ENCODE measurements at regions not wholly inside any gene's neighbourhood (a gene's known extent, or its start where the extent isn't known, plus 50 kb on each side); places are given as distances from the start of the nearest gene placed in this dataset.
A peak's percentile ranks its signal among the peaks of the same experiment; 100 is the strongest.
"Not testable (repeated sequence)": the region's sequence is repeated elsewhere in the genome, so short reads cannot be mapped to it uniquely, and the experiment has no call there.

DNA sequence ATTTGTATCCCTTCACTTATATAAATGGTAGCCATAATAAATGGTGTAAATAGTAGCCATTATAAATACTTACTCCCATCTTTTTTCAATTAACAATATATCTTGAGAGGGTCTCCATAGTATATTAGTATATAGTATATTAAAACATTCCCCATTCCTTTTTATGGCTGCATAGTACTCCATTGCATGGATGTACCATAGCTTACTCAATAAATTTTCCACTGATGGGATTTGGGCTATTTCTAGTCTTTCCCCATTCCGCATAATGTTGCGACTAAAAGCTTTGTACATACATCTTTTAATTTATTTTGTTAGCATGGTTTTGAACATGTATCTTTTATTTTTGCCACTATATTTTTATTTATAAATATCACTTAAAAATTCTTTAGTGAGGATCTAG, 366.3 kb downstream of the IL20RB start:
- DNase-seq = no peak

DNA sequence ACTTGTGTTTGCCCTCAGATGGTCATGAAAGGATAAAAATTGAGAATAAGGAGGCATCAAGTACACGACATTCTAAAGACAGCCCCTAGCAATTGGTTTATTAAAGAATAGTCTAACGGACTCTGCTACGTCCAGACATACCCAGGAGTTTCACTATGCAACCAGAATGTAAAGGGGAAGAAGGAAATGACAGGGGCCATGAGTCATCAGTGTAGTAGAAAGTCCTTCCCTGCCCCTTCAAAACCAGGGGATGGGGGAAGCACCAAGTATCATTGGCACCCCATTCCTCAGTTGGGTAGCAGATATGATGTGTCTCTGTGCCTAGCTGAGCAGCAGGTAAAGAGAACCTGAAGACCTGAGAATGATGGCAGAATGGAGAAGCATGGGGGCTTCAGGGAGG, 367.4 kb downstream of the IL20RB start:
- DNase-seq = no peak

DNA sequence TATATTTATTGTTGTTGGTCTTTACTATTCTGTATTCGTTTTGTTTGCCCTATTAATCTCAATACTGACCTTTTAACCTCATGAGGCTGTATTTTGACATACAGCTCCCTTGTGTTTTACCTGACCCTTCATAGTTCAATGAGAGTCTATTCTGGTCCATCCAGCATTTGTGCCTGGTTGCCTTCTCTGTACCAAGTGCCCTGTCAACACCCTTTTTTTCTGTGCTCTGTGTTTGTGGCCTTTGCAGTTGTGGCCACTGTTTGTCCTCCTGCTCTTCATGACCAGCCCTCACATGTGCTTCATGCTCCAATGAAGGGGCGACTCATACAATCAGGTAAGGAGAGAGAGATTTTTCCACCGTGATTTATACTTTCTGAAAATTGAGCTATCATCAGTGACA, 368.2 kb downstream of the IL20RB start:
- no peak for DNase-seq

DNA sequence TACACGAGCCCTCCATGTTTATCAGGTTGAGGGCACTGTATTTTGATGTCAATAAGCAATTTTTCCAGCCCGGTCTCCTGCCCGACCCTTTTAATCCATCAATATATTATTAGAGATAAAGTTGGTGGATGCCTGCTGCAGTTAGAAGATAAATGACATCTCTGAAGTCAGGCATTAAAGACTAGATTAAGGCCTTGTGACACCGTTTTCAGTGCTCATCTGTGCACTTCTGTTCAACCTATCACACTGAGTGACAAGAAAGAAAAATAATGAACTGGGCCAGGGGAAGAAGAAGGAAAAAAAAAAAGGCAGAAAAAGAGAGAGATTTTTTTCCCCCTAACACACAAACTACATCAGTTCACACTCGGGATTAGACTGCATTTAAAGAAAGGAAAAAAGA, 371.8 kb downstream of the IL20RB start:
- no peak for DNase-seq

DNA sequence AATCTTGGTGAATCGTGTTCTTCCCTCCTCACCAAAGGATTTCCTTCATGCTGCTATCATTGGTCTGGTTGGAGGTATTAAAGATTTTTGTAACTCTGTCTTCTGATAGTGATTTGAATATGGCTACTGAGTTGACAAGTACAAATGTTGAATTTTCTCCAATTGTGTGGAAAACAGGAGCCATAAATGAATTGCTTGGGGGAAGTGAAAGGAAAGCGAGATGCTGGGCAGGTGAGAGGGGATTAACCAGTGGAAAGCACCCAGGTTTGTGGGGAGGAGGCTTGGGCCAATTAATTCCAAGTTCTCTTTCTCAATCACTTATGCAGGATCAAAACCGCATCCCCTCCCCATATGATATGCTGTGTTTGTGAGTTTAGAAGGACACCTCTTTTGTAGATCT, 372.5 kb downstream of the IL20RB start:
- DNase-seq = no peak

DNA sequence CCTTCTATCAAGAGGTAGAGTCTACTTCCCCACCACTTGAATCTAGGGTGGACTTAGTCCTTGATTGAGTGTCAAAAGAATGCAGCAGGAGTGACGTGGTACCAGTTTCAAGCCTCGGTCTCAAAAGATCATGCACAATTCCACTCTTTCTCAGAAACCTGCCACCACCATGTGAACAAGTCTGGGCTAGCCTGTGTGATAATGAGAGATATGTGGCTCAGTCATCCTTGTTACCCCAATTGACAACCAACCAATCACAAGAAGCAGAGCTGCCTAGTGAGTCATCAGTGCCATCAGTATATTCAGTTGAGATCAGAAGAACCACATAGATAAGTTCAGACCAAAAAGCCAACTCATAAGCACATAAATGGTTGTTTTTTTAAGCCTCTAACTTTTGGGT, 374.5 kb downstream of the IL20RB start:
- DNase-seq = no peak

DNA sequence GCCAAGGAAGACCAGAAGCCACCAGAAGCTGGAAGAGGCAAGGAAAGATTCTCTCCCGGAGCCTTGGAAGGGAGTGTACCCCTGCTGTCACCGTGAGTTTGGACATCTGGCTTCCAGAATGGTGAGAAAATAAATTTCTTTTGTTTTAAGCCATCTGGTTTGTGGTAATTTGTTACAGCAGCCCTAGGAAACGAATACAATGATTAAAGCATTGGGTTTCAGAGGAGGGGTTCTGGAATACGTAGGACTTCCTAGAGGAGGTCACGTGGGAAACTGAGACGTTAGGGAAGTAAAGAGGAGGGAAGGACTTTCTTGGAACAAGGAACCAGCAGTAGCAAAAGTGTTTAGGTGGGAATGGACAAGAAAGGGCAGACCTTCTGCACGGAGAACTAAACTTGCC, 377.7 kb downstream of the IL20RB start:
- peak; percentile 0 for DNase-seq

DNA sequence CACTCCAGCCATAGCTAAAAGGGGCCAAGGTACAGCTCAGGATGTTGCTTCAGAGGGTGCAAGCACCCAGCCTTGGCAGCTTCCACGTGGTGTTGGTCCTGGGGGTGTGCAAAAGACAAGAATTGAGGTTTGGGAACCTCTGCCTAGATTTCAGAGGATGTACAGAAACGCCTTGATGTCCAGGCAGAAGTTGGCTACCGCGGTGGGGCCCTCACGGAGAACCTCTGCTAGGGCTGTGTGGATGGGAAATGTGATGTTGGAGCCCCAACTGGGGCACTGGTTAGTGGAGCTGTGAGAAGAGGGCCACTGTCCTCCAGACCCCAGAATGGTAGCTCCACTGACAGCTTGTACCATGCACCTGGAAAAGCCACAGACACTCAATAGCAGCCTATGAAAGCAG, 380.6 kb downstream of the IL20RB start:
- not testable (repeated sequence) for DNase-seq

DNA sequence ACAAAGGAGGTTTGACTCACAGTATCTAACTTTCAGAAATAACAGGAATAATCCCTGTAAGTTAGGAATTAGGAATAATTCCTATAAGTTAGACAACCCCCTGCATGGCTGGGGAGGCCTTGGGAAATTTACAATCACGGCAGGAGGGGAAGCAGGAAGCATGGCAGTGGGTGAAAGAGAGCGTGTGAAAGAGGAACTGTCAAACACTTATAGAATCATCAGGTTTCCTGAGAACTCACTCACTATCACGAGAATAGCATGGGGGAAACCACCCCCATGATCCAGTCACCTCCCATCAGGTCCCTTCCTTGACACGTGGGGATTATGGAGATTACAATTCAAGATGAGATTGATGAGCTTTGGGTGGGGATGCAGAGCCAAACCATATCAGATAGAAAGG, 385.5 kb downstream of the IL20RB start:
- no peak for DNase-seq

DNA sequence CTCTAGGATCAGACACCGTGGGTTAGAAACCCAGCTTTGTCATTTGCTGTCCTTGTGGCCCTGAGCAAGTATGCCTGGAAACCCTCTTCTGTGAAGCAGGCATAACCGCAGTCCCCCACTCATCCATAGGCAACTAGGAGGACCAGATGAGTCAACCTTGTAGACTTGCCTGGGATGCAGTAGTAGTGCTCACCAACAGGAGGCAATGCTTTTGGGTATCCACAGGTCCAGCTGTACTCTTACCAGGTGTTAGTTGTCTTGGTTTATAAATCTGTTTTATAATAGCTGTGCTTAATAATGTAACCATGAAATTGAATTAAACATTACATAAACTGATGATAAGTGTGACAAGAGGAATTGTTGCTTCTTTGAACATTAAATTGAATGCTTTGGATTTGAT, 389.3 kb downstream of the IL20RB start:
- no peak for DNase-seq

DNA sequence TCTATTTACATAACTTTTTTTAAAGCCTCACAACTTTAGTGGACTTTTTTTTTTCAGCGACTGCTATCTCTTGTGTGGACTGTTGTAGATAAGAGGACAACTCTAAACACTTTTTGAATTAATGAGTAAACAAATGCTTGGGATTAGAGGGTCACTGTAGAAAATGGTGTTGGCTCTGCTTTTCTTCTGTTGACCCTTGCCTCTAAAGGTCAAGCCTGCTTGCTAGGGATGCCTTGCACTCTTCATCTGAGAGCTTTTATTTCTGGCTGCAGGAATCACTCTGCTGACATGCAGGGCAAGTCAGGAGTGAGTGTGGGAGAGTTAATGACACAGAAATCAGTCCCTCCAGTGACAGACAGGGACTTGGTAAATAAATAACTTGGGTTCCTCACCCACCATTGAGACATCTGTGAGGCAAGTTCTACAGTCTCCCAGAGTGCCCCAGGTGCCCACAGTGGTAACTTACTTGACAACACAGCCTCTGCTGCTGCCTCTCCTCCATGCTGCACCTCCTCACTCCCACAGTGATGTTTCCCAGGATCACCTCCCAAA, 390.1 kb downstream of the IL20RB start:
- no peak for DNase-seq

DNA sequence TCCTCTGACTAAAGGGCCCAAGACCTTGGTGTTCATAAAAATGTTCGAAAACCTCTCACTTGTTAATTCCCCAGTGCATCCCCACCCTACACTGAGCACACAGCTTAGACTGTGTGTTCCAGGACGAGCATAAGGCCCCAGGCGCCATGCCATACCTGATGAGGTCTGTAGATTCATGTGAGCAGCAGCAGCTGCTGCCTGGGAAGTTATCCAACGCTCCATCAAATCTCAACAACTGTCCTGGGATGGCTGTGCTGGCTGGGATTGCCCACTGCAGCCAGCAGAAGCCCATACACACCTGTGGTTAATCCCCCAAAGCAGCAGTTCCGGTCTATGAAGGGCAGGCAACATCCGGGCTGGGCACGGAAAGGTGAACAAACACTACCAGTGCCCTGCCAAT, 391.2 kb downstream of the IL20RB start:
- no peak for DNase-seq

DNA sequence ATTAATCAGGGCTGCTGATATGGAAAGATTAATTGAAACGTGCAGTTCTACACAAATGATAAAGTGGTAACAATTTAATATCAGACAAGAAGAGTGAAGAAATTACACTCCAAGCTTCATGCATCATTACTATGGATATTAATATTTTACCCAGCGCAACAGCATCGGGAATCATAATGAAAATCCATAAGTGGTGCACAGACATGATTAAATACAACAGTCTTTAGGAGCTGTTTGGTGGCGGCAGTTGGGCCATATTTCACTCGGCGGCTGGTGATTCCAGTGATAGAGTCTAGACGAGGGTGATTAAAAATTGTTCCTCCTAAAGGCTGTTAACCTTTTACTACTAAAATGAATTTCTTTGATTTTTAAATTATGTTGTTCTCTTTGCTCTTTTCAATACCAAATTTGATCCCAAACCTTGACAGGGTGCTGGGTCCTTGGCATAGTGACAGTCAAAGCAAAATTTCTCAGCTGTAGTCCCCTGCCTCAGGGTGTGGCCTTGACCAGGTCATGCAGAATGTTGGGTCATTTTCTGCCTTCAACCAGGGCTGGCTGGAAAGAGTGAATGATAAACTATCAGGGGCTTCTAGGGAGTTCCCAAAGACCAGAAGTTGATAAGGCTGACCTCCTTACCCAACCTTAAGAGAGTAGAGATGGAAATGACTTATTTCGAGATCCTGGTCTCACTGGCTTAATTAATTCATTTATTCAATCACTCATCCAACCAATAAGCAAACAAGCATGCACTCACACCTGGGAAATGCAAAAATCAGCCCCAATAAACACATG, 392.0 kb downstream of the IL20RB start:
- no peak for DNase-seq

DNA sequence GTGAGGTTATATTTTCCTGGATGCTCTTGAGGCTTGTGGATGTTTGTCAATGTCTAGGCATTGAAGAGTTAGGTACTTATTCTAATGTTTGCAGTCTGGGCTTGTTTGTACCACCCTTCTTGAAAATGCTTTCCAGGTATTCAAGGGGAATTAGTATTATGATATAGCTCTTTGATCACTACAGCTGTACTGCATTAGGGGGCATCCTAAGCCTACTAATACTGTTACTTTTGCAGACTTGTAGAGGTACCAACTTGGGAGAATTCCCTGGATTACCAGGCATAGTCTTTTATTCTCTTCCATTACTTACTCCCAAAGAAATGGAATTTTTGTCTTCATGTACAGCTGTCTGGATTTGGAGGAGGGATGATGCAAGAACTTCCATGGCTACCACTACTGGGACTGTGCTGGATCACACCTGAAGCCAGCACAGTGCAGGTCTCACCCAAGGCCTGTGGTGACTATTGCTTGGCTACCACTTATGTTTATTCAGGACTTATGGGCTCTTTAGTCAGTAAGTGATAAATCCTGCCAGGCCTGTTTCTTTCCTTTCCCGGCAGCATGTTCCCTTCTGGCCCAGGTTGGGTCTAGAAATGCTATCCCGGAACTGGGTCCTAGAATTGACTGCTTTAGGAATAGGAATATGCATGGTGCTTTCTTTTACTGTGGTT, 402.9 kb downstream of the IL20RB start:
- DNase-seq = no peak

DNA sequence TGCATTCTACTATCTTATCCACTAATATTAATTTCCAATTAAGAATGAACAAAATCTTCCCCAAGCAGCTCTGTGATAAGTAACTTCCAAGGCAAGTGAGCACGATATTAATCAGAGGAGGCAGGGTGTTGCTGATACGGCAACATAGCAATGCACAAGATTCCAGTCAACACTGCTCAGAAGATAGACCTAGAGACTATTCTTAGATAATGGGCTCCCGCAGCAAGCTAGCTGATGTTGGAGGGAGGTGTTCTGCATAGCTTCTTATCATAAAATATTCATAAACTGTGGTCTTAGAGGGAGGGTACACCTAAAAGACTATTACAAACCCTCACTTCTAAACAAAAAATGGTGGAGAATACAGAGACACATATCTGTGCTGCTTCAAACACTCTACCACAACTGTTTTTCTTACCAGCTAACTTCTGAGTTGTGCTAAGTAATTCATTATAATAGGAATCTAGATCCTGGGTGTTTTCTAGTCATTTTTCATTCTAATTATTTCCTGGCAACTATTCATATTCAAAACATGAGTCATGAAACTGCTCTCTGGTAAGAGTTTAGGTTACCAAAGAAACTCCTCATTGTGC, 382.0 kb upstream of the SOX14 start:
- no peak for DNase-seq

DNA sequence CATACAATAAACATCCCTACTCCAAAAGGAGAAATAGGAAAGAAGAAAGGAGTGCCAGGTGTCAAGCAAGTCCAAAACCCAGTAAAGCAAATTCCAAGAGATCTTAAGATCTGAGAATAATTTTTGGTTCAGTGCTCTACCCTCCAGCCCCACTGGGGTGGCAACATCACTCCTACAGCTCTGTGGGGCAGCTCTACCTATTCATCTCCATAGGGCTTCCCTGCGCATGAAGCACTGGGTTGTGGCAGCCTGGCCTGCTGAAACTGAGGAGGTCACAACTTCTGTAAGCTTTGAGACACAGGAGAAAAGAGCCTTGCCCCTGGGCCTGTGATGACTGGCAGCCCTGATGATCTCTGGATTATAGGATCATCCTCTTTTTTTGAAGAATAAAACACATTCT, 378.2 kb upstream of the SOX14 start:
- no peak for DNase-seq

DNA sequence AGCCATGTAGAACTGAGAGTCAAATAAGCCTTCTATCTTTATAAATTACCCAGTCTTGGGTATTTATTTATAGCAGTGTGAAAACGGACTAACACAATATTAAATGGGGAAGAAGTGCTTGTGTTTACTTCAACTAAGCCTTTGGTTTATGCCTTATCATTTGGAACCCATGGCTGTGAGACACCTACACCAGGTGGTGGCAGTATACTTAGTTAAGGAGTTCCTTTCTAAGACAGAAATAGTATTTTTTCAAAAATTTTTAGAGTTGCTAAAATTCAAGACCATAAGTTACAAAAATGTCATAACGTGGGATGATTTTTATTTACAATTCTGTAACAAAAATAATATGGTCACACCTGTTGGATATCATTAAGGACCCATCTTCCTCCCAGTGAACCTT, 354.5 kb upstream of the SOX14 start:
- DNase-seq = no peak

DNA sequence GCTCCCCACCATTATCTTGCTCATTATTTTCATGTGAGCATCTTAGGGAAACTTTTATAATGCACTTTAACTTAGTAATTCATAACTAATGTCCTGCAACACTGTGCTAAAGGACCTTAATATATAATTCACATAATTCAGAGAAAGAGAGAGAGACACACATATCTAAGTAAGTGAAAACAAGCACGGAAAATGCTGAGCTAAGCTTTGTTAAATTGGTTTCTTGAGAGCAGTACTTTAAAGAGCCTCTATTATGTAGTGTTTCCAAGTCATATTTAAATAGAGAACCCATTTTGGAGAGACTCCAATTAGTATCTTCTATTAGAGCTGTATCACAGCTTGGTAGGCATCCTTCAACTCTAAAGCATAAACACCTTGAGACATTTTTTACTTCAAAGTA, 354.1 kb upstream of the SOX14 start:
- no peak for DNase-seq

DNA sequence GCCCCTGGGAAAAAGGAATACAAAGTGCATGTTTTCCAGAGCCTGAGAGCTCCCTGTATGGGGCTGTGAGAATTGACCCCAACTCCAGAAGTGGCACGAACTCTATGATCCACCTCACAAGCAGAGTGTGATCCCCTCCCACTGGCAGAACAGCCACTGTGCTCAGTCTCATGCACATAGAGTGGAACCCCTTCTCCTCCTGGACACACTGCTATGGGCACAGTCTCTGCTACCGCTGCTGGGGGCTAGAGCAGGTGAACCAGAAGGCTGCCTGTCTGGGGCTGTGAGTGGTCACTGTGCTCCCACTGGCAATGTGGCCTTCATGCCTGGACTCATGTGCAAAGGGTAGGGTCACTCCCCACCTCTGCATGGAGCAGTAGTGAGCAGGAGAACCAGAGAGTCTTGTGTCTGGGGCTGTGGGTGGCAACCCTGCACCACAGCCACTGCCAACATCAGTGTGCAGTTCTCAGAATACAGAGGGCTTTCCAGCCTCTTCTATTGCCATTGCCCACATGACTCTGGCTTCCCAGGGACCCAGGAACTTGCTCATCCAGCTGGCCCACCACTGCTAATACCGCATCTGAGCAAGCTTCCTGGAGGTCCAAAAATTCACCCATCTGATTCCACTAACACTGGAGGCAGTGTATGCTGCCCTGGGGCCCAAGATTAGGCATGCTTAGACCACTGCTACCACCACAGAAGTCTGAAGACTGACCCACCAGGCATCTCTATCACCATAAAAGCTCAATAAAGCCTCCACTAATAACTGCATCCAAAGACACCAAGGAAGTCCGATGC, 343.7 kb upstream of the SOX14 start:
- no peak for DNase-seq

DNA sequence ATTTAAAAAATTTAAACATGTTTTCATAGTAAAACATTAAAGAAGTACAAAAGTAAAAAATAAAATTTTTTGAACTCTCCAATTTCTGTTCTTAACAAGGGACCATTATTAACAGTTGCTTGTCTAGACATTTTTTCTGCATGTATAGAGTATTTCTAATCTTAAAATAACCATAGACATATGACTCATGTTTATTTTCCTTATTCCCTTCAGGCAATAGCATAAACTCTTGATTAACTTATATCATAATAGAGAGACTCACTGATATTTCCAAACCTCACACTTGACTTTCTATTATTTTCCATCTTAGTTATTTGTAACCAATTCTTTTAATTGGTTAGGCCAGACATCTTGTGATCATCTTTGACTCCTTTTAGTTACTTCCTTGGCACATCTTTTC, 325.6 kb upstream of the SOX14 start:
- no peak for DNase-seq

DNA sequence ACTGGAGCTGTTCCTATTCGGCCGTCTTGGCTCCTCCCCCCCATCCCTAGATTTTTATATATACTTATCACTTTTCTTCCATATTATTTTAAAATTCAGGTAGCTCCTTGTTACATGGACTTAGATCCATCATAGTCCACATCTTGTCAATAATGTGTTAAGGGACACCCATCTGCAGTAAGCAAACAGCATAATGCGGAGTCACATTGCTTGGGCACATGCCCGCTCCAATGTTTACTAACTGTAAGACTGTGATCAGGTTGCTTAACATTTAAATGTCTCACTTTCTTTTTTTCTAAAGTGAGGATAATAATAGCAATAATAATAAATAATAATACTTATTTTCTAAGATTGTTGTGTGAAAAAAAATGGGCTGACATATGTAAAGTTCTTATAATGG, 303.2 kb upstream of the SOX14 start:
- no peak for DNase-seq

DNA sequence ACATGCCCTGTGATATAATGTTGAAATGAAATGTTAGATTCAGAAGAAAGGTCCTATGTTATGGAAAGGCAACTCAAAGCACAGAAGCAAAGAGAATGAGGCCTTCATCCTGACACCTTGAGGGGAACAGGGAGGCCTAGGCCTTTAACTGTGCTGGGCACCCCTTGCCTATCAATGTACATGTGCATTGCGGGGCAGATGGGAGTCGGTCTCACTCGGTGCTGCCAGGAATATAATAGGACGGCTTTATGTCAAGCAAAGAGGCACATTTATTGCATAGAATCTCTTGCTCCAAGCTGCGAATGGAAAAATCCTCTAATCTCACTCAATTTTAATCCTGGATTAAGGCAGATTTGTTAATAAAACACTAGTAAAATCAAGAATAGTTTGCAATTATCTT, 301.0 kb upstream of the SOX14 start:
- no peak for DNase-seq

DNA sequence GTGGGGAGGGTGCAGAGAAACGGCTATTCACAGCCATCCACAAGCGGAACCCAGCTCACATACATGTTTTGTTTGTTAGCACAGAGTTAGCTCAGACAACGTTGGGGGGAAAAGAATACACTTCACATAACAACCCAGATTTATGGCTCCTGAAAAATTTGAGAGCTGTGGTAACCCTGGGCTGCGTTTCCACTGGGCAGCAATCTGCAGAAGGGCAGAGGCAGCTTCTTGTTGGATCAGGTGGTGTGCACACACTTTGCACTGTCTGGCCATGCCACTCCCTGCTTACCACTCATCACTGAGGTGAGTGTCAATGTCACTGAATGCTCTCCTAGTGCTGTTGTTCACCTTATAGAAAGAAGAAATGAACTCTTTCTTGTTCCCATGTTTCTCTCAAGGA, 299.8 kb upstream of the SOX14 start:
- DNase-seq = no peak

Measured in NCI-H69 (cell line).